GM12872 (cell line): ENCODE measurements at regions not wholly inside any gene's neighbourhood (a gene's known extent, or its start where the extent isn't known, plus 50 kb on each side); places are given as distances from the start of the nearest gene placed in this dataset.

Source experiments
- TF ChIP-seq, protein P1 (sequence below): IDR thresholded peaks from 3 replicates; pipeline ENCODE4 v1.5.1; 2011; ENCODE audit warnings: low read depth, mild to moderate bottlenecking, low read length, moderate library complexity; ENCODE audit not compliant: insufficient read depth

DNA sequence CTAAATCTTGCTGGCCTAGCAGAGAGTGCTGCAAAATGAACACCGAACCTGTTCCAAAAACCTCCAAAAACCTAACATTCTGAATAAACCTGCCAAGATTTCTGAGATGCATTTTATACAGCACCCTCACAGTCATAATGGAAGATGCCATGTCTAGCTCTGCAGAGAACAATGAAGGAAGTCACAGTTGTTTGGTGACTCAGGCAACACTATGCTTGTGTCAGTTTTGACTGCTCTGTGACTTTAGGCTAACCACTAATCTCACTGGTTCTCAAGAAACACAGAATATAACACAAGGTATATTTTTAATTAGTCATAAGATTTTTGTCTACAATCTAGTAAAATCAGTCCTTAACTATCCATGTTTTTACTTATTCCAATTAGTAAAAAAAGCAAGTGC, 606.6 kb downstream of the TBL1XR1 start:
- TF ChIP-seq, protein P1, sequence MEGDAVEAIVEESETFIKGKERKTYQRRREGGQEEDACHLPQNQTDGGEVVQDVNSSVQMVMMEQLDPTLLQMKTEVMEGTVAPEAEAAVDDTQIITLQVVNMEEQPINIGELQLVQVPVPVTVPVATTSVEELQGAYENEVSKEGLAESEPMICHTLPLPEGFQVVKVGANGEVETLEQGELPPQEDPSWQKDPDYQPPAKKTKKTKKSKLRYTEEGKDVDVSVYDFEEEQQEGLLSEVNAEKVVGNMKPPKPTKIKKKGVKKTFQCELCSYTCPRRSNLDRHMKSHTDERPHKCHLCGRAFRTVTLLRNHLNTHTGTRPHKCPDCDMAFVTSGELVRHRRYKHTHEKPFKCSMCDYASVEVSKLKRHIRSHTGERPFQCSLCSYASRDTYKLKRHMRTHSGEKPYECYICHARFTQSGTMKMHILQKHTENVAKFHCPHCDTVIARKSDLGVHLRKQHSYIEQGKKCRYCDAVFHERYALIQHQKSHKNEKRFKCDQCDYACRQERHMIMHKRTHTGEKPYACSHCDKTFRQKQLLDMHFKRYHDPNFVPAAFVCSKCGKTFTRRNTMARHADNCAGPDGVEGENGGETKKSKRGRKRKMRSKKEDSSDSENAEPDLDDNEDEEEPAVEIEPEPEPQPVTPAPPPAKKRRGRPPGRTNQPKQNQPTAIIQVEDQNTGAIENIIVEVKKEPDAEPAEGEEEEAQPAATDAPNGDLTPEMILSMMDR: no peak

DNA sequence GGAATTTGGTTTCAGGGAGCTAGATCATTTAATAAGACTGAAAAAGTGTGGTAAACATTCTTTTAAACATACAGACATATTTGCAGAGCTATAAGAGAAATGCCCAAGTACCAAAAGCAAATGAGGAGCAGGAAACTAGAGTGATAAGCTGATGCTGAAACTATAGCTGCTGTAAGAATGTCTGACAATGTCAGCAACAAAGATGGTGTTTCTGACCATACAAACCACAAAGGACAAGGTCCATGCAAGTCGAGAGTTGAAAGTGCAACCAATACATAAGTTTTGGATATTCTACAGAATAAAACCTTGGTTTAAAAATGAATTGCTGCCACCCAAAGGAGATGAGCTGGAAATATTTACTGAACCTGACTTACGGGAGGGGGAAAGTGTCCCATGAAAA, 610.2 kb downstream of the TBL1XR1 start:
- TF ChIP-seq, protein P1: no peak

DNA sequence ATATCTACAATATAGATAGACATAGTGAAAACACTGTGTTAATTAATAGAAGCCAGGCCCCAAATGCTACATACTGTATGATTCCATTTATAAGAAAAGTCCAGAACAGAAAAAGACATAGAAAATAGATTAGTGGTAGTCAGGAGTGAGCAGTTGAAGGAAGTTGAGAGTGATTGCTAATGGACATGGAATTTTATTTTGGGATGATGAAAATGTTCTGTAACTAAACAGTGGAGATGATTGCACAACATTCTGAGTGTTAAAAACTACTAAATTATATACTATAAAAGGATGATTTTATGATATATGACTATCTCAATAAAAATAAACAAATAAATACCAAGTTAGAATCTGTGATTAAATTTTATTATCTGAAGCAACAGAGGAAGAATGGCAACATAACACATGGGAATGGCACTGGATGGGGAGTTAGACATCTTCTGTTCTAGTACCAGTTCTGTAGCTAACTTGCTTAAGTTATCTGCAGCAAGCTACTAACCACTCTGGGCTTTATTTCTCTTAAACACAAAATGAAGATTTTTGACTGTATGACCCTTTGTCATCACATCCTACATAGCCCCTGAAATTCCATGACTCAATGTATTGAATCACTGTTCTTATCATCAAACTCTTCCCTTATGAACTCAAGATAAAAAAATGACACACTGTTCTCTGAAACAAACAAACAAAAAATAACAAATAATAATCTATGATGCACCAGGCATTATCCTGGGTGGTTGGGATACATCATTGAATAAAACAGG, 612.7 kb downstream of the TBL1XR1 start:
- TF ChIP-seq, protein P1: no peak

DNA sequence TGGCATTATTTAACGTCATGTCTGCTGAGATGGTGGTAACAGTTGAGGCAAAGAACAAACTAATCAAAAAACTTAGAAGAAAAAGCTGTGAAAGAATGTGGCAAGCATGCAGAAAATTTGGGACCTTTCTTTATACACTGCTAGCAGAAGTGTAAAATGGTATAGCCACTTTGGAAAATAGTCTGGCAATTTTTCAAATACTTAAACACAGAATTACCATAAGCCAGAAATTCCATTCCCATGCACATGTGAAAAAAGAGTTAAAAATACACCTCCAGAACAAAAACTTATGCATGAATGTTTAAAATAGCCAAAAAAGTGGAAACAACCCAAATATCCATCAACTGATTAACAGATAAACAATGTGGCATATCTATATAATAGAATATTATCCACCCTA, 613.3 kb downstream of the TBL1XR1 start:
- TF ChIP-seq, protein P1: no peak

DNA sequence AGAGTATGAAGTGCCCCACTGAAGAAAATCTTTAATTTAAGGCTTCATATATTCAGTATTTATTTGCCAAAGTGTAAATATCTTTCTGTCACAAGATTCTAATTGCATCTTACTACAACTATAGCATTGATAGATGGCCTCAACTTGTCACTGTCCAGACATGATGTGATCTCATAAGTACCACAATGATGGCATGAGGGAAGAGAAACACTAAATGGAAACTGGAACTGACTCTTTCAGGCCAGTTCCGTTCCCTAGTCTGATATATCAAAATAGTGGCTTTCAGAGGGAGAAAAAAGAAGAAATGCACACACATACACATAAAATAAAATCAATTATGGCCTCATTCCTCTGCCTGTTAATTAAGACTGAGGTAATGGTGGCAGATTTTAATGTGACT, 615.7 kb downstream of the TBL1XR1 start:
- TF ChIP-seq, protein P1: no peak

DNA sequence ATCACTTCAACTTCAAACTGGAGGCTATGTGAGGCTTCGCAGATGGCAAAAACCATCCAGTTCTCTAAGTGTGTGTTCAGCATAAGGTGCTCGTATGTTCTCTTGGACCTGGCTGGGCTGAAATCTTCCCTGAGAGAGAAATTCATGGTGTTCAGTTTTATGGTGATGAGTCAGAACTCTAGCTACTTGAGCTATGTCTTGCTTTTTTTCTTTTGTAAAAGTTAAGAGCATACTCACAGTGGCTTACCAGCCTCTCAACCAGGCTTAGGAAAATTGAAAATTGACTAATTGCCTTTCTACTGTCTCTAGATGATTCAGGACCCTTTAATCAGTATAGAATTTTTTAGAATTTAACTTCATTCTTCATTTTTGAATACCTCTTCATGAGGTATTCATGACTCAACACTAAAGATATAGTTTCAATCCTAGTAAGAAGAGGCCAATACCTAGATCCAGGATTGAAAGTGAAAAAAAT, 617.5 kb downstream of the TBL1XR1 start:
- TF ChIP-seq, protein P1: no peak

DNA sequence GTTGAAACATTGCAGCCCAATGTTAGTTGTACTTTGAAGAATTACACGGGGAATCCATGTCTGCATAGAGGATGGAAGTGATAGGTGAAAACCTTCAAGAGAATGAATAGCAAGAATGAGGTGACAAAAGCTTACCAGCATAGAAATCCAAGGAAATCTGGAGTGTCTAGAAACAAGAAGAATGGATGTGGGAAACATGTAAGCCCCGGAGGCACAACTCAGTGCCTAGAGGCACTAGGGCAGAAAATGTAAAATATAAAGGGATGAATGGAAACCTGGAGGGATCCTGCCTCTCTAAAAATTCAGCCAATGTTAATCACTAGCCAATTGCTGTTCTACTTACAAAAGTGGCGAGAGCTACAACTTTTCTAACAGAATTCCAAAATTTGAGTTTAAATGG, 619.0 kb downstream of the TBL1XR1 start:
- TF ChIP-seq, protein P1: no peak

DNA sequence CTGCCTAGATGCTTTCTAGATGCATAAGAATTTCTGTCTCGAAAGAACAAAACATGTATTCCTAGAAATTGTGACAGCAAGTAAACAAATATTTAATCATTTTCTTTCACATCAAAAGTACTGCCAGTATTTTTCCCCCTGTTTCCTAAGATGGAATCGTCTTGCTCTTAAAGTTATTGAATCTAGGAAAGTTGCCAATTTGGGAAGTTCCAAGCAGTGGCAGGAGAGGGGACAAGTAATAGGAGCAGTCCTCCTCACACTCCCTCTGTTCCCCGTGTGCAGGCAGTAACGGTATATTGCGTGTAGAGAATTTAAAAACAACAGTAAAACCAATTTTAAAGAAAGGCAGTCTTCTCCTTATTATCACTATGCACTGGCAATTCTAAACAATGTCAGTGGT, 619.8 kb downstream of the TBL1XR1 start:
- TF ChIP-seq, protein P1: no peak
